IMR-90 (cell line): ENCODE measurements at regions not wholly inside any gene's neighbourhood (a gene's known extent, or its start where the extent isn't known, plus 50 kb on each side); places are given as distances from the start of the nearest gene placed in this dataset.

Experiments
- ATAC-seq: fragments of 200-7000 bp; cut with Tn5 transposase; 2 replicates; pipeline ENCODE4 v1.9.1; 2020; ENCODE audit warnings: low read depth, mild to moderate bottlenecking, moderate library complexity
- BruUV-seq: library from RNA; stranded (reverse); fragments of 400-500 nt; replicated peaks from 2 replicates; lab custom pipeline; 2021; lab: Mats Ljungman, UMichigan
- CTCF ChIA-PET: fragments of 300-600 bp; formaldehyde crosslinking; extraction: SDS; loops from one replicate; lab custom pipeline; 2021; ENCODE audit warnings: antibody characterized with exemption; lab: Yijun Ruan, JAX
- POLR2A ChIA-PET: fragments of 300-600 bp; sonication (Branson Sonifier 250); formaldehyde crosslinking; loops from one replicate; lab custom pipeline; 2022; ENCODE audit warnings: antibody characterized with exemption; ENCODE audit not compliant: unreplicated experiment; lab: Charles Lee
- DNase-seq: peaks from one replicate; pipeline ENCODE4 v3.0.0; 2013
- H2AFZ ChIP-seq: replicated peaks from 2 replicates; pipeline ENCODE3; 2013; ENCODE audit warnings: low read length, mild to moderate bottlenecking; ENCODE audit not compliant: poor library complexity
- H2AK5ac ChIP-seq: 2 replicates; pipeline ENCODE4 v1.6.1; 2013; ENCODE audit warnings: low read depth, low read length, inconsistent platforms
- H2AK9ac ChIP-seq: replicated peaks from 2 replicates; pipeline ENCODE3; 2013; ENCODE audit warnings: mild to moderate bottlenecking, low read depth, low read length, moderate library complexity; ENCODE audit not compliant: poor library complexity
- H2BK120ac ChIP-seq: 2 replicates; pipeline ENCODE4 v1.6.1; 2013; ENCODE audit warnings: low read depth, low read length, inconsistent platforms
- H2BK15ac ChIP-seq: 3 replicates; pipeline ENCODE4 v1.6.1; 2013; ENCODE audit warnings: low read depth, low read length, inconsistent platforms
- H2BK20ac ChIP-seq: 2 replicates; pipeline ENCODE4 v1.6.1; 2013; ENCODE audit warnings: low read depth, mild to moderate bottlenecking, inconsistent platforms, low read length, moderate library complexity
- H2BK5ac ChIP-seq: 2 replicates; pipeline ENCODE4 v1.6.1; 2013; ENCODE audit warnings: mild to moderate bottlenecking, low read depth, low read length, inconsistent platforms; ENCODE audit not compliant: poor library complexity, severe bottlenecking
- H3K14ac ChIP-seq: replicated peaks from 2 replicates; pipeline ENCODE4 v1.6.1; 2013; ENCODE audit warnings: low read depth, low read length, inconsistent platforms
- H3K18ac ChIP-seq: 2 replicates; pipeline ENCODE4 v1.6.1; 2013; ENCODE audit warnings: low read depth, low read length, control low read depth
- H3K23ac ChIP-seq: 2 replicates; pipeline ENCODE4 v1.6.1; 2013; ENCODE audit warnings: low read depth, low read length, inconsistent platforms
- H3K27ac ChIP-seq: 2 replicates; pipeline ENCODE4 v1.5.1; 2013; ENCODE audit warnings: mild to moderate bottlenecking, control low read depth, low read length; ENCODE audit not compliant: insufficient read depth
- H3K27me3 ChIP-seq: 2 replicates; pipeline ENCODE4 v1.6.1; 2013; ENCODE audit warnings: low read length; ENCODE audit not compliant: control insufficient read depth, insufficient read depth
- H3K36me3 ChIP-seq: 2 replicates; pipeline ENCODE4 v1.6.1; 2013; ENCODE audit warnings: low read length, mixed read lengths; ENCODE audit not compliant: control insufficient read depth, insufficient read depth
- H3K4ac ChIP-seq: 2 replicates; pipeline ENCODE4 v1.6.1; 2013; ENCODE audit warnings: low read depth, low read length, inconsistent platforms
- H3K4me1 ChIP-seq: 2 replicates; pipeline ENCODE4 v1.6.1; 2013; ENCODE audit warnings: low read length, mixed read lengths; ENCODE audit not compliant: control insufficient read depth, insufficient read depth
- H3K4me2 ChIP-seq: 2 replicates; pipeline ENCODE4 v1.6.1; 2013; ENCODE audit warnings: low read depth, mild to moderate bottlenecking, control low read depth, low read length, moderate library complexity
- H3K4me3 ChIP-seq: 2 replicates; pipeline ENCODE4 v1.5.1; 2013; ENCODE audit warnings: low read depth, mild to moderate bottlenecking, control low read depth, low read length, moderate library complexity; ENCODE audit not compliant: insufficient read depth
- H3K56ac ChIP-seq: 2 replicates; pipeline ENCODE4 v1.6.1; 2013; ENCODE audit warnings: low read length, inconsistent platforms; ENCODE audit not compliant: insufficient read depth; ENCODE audit errors: extremely low read depth
- H3K79me1 ChIP-seq, 2 experiments: 2 replicates each; pipeline ENCODE4 v1.6.1; 2013; ENCODE audit warnings: low read length in 2 of 2, inconsistent platforms in 1 of 2, low read depth in 1 of 2
- H3K9ac ChIP-seq: 2 replicates; pipeline ENCODE4 v1.6.1; 2013; ENCODE audit warnings: low read depth, low read length, control low read depth
- H3K9me1 ChIP-seq: 2 replicates; pipeline ENCODE4 v1.6.1; 2013; ENCODE audit warnings: low read length, inconsistent platforms; ENCODE audit not compliant: insufficient read depth
- H3K9me3 ChIP-seq: 2 replicates; pipeline ENCODE4 v1.6.1; 2013; ENCODE audit warnings: low read length; ENCODE audit not compliant: control insufficient read depth, insufficient read depth
- H4K20me1 ChIP-seq: 2 replicates; pipeline ENCODE4 v1.6.1; 2013; ENCODE audit warnings: low read length, inconsistent platforms; ENCODE audit not compliant: insufficient read depth
- H4K5ac ChIP-seq: 2 replicates; pipeline ENCODE4 v1.6.1; 2013; ENCODE audit warnings: mild to moderate bottlenecking, low read depth, low read length, control low read depth
- H4K8ac ChIP-seq, 2 experiments: 2 replicates each; pipeline ENCODE4 v1.6.1; 2013; ENCODE audit warnings: low read depth in 2 of 2, low read length in 2 of 2, control low read depth in 1 of 2, inconsistent platforms in 1 of 2
- H4K91ac ChIP-seq: 2 replicates; pipeline ENCODE4 v1.6.1; 2013; ENCODE audit warnings: low read depth, low read length, inconsistent platforms; ENCODE audit not compliant: insufficient read depth
- CEBPB ChIP-seq: IDR thresholded peaks from 2 replicates; pipeline ENCODE4 v1.6.1; 2012; ENCODE audit warnings: low read depth, low read length, improper control_type of control experiment
- ELK1 ChIP-seq: fragments of 150-350 bp; IDR thresholded peaks from 2 replicates; pipeline ENCODE4 v1.6.1; 2016; ENCODE audit warnings: low read depth, mild to moderate bottlenecking, low read length, moderate library complexity, borderline replicate concordance
- MAFK ChIP-seq: IDR thresholded peaks from 2 replicates; pipeline ENCODE4 v1.6.1; 2012; ENCODE audit warnings: low read depth, low read length, improper control_type of control experiment
- MXI1 ChIP-seq: IDR thresholded peaks from 2 replicates; pipeline ENCODE4 v1.6.1; 2012; ENCODE audit warnings: low read depth, mild to moderate bottlenecking, low read length, moderate library complexity, borderline replicate concordance
- NFE2L2 ChIP-seq: fragments of 150-350 bp; IDR thresholded peaks from 2 replicates; pipeline ENCODE4 v1.6.1; 2016; ENCODE audit warnings: low read depth, mild to moderate bottlenecking, low read length
- POLR2A ChIP-seq: IDR thresholded peaks from 2 replicates; pipeline ENCODE4 v1.6.1; 2012; ENCODE audit warnings: mild to moderate bottlenecking, low read depth, low read length
- RCOR1 ChIP-seq: IDR thresholded peaks from 2 replicates; pipeline ENCODE4 v1.6.1; 2012; ENCODE audit warnings: mild to moderate bottlenecking, low read length, improper control_type of control experiment; ENCODE audit not compliant: insufficient replicate concordance
- SMC3 ChIP-seq: fragments of 150-350 bp; IDR thresholded peaks from 2 replicates; pipeline ENCODE4 v1.6.1; 2016; ENCODE audit warnings: low read depth, mild to moderate bottlenecking, antibody characterized with exemption, low read length, moderate library complexity
- USF2 ChIP-seq: fragments of 150-350 bp; IDR thresholded peaks from 2 replicates; pipeline ENCODE4 v1.6.1; 2017; ENCODE audit warnings: mild to moderate bottlenecking, antibody characterized with exemption, low read length, low read depth
- WGBS, 2 experiments: methylation state at CpG; one replicate each; pipeline versions ENCODE4 v1.1.5 to v1.1.7; 2013; ENCODE audit warnings: missing lambda C conversion rate in 2 of 2; ENCODE audit not compliant: insufficient read length in 1 of 2; ENCODE audit errors: extremely low coverage in 2 of 2; 5-methylcytosine and 5-hydroxymethylcytosine counted together
- dilution Hi-C: fragments of 300-500 bp; cut with HindIII; formaldehyde crosslinking; loops from one replicate; pipeline ENCODE4 v1.14.3; 2018; ENCODE audit warnings: low sequenced_read_pairs; ENCODE audit not compliant: unreplicated experiment
- in situ Hi-C: fragments of 300-500 bp; cut with MboI; formaldehyde crosslinking; loops from 3 replicates; pipeline ENCODE4 v1.14.3; 2019; ENCODE audit warnings: low sequenced_read_pairs, inconsistent platforms, mixed read lengths
- intact Hi-C: fragments of 100-400 bp; cut with micrococcal nuclease; formaldehyde crosslinking; loops from 2 replicates; pipeline ENCODE4 v1.10.0; 2022

GRCh38 chr1:30465096-30465495 is 258.3 kb downstream of the MATN1 start:
- no peak for ATAC-seq
- no peaks in the 10 kb centered on the region for H3K36me3 ChIP-seq
- no peaks in the 10 kb centered on the region for H4K20me1 ChIP-seq
- no peak overlapping the region for H2AK9ac ChIP-seq
- no peak overlapping the region for H3K4me3 ChIP-seq
- no peaks in the 10 kb centered on the region for H3K27me3 ChIP-seq
- H2AFZ ChIP-seq: no peak overlapping the region
- H3K4ac ChIP-seq: no peak overlapping the region
- no TSS peak for BruUV-seq
- H3K4me2 ChIP-seq: no peak overlapping the region
- no peak overlapping the region for H3K18ac ChIP-seq
- no peak overlapping the region for H2BK5ac ChIP-seq
- no peak overlapping the region for H4K91ac ChIP-seq
- POLR2A ChIA-PET: no interaction called here
- H3K9me1 ChIP-seq: no peaks in the 10 kb centered on the region
- TF ChIP-seq POLR2A (no peak), NFE2L2 (no peak), USF2 (no peak), MAFK (no peak), RCOR1 (no peak), CEBPB (no peak), ELK1 (no peak), MXI1 (no peak), SMC3 (no peak)
- no peaks in the 10 kb centered on the region for H3K79me1 ChIP-seq
- WGBS, 2 experiments: 0% methylated on average over 1 of the region's 2 CpGs; no CpG with 5 or more reads in 1 of the 2 experiments
- no peaks in the 10 kb centered on the region for H3K4me1 ChIP-seq
- DNase-seq: no peak
- H4K8ac ChIP-seq: no peak overlapping the region
- H2AK5ac ChIP-seq: no peak overlapping the region
- no peak overlapping the region for H4K5ac ChIP-seq
- peaks cover 10% of the 10 kb centered on the region; the same call in 1 of the 2 replicates for H3K9me3 ChIP-seq
- no peak overlapping the region for H3K56ac ChIP-seq
- no peak overlapping the region for H3K14ac ChIP-seq
- no peak overlapping the region for H3K27ac ChIP-seq
- no peak overlapping the region for H3K23ac ChIP-seq
- CTCF ChIA-PET: no interaction called here
- no peak overlapping the region for H2BK20ac ChIP-seq
- H3K9ac ChIP-seq: no peak overlapping the region
- H2BK120ac ChIP-seq: no peak overlapping the region
- intact Hi-C loops (no loop called here), in situ Hi-C loops (no loop called here), dilution Hi-C loops (no loop called here)
- no peak overlapping the region for H2BK15ac ChIP-seq
